GM12891 (cell line): ENCODE measurements at regions not wholly inside any gene's neighbourhood (a gene's known extent, or its start where the extent isn't known, plus 50 kb on each side); places are given as distances from the start of the nearest gene placed in this dataset.

Experiments used
- POLR2A ChIP-seq: IDR thresholded peaks from 2 replicates; pipeline ENCODE4 v1.6.1; 2011; ENCODE audit warnings: low read depth, low read length, control low read depth
- POLR2AphosphoS5 ChIP-seq: IDR thresholded peaks from 2 replicates; pipeline ENCODE4 v1.6.1; 2011; ENCODE audit warnings: low read depth, low read length, control low read depth

DNA sequence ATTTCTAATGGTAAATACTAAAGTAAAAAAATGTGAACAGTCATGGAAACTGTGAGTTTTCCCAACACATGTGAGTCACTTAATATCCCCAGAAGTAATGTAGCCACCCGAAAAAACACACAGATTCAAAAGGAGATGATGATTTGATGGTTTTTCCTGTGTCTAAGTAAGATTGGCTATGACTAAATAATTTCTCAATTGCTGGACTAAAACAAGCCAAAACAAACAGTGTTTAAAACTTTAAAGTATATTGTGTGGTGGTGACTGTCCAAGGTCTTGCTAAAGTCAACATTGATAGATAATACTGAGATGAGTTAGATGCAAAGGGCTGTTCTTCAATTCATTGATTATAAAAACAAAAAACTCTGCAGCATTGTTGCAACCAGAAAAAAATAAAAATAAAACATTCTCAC, 89.6 kb upstream of the SOX5 start:
- no peak for TF ChIP-seq POLR2A
- no peak for TF ChIP-seq POLR2AphosphoS5
